GM12874 (cell line): ENCODE measurements at regions not wholly inside any gene's neighbourhood (a gene's known extent, or its start where the extent isn't known, plus 50 kb on each side); places are given as distances from the start of the nearest gene placed in this dataset.

ENCODE experiments used
- TF ChIP-seq, protein P1 (sequence below): IDR thresholded peaks from 2 replicates; pipeline ENCODE4 v1.5.1; 2011; ENCODE audit warnings: low read depth, mild to moderate bottlenecking, control low read depth, low read length, moderate library complexity; ENCODE audit not compliant: insufficient read depth

DNA sequence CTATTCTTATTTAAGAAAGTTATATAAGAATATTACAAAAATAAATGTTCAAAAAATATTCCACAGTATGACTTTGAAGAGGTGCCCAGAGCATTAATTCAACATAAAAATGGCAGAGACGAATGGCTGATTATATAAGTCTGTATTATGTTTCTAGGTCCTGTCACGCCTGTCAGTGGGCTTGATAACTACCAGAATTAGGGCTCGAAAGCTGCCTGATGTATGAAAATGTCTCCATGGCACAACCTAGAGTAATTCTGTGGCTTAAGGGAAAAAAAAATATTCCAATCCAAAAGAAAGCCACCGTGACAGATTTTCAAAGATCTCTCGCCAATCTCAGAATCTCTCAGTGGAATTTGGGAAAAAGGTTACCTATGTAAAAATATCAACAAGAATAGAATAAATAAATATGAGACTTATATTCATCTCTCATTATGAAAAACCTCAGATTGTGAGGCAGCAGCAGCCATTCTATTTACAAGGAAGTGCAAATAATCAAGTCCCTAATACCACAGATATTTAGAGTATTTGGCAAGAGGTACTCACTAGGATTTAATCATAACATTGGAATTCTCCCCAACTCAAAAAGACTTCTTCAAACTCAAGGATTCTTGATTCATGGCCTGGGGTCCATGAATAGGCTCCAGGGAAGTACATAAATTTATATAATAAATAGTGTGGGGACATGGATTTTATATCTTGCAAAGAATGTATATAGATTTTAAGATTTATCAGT, 489.1 kb upstream of the INTU start:
- TF ChIP-seq, protein P1, sequence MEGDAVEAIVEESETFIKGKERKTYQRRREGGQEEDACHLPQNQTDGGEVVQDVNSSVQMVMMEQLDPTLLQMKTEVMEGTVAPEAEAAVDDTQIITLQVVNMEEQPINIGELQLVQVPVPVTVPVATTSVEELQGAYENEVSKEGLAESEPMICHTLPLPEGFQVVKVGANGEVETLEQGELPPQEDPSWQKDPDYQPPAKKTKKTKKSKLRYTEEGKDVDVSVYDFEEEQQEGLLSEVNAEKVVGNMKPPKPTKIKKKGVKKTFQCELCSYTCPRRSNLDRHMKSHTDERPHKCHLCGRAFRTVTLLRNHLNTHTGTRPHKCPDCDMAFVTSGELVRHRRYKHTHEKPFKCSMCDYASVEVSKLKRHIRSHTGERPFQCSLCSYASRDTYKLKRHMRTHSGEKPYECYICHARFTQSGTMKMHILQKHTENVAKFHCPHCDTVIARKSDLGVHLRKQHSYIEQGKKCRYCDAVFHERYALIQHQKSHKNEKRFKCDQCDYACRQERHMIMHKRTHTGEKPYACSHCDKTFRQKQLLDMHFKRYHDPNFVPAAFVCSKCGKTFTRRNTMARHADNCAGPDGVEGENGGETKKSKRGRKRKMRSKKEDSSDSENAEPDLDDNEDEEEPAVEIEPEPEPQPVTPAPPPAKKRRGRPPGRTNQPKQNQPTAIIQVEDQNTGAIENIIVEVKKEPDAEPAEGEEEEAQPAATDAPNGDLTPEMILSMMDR = no peak

DNA sequence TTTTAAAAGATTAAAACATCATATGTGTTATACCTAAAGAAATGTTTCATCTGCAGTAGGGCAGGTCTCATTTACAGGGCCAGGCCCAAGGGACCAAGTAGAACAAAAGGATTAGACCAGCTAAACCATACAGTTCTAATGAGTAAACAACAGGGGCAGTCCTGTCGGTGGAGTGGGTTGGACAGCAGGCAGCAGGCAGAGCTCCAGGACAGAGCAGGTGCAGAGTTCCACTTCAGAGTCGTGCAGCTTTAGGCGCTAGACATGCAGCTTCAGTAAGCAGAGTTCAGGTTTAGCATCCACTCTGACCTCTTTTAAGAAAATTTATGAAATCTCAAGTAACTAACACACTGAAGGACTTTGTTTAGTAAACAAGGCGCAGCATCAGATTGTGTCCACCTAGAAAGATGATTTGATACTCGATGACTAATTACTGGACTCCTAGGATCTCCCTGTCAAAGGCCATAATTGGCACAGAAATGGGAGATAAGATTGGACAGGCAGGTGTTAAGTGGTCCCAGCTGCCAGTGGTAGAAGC, 487.7 kb upstream of the INTU start:
- TF ChIP-seq, protein P1 = no peak

DNA sequence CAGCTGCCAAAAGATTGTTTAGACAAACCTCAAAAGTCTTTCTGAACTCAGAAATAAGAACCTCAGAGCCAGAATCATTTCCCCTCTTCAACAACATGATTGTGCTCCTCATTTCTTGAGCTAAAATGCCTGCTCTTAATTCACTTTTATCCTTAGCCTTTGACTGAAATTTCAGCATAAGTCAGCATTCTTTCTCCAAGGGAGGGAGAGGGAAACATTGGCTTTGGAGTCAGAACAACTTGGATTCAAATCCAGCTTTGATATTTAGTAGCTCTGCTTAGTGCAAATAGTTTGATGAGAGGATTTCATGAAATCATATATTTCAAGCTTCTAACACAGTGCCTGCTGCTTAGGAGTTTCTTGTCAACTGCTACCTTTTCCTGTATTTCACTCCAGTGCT, 484.6 kb upstream of the INTU start:
- TF ChIP-seq, protein P1 = no peak

DNA sequence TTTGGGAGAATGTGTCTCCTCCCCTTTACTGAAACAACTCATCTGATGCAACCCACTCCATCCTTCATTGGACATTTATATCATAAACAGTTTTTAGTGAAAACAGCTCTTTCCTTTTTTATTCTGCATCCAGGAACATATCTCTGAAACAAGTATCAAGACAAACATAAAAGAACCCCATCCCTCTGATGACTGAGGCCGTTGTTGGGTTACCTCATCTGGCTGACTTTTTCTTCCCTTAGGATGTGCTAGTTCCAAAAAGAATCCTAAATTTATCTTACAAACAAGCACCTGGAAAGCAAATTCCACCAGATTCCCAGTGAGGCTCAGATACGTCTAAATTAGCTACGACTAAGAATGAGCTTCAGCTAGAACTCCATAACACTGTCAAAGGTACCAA, 483.7 kb upstream of the INTU start:
- TF ChIP-seq, protein P1 = no peak

DNA sequence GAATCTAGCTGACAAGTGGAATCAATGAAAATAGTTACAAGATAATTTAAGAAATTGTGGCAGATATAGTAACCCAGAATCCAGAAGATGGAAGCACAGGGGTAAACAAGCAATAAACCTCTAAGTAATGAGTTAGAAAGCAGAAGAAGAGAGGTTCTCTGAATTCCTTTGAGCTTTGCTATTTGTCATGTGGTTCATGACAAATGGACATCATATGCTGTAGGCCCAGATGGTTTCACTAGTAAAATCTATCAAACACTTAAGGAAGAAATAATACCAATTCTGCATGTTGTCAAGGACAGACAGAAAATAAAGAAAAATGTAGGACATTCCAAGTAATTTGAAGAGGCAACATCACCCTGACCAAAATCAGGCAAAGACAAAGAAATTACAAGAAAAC, 480.8 kb upstream of the INTU start:
- TF ChIP-seq, protein P1 = no peak

DNA sequence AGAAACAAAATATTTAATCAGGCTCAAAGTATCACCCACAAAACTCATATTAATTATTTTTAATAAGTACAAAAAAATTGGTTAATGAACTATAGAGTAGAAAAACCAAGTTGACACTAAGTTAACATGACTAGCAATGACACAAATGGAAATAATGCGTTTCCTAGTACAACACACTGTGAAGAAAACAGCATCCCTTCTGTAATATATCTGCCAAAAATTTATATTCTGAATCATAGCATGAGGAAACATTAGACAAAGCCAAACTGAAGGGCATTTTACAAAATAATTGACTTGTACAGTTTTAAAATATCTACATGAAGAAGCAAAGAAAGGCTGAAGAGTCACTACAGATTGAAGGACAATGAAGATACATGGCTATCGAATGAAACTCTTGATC, 477.6 kb upstream of the INTU start:
- TF ChIP-seq, protein P1 = no peak

DNA sequence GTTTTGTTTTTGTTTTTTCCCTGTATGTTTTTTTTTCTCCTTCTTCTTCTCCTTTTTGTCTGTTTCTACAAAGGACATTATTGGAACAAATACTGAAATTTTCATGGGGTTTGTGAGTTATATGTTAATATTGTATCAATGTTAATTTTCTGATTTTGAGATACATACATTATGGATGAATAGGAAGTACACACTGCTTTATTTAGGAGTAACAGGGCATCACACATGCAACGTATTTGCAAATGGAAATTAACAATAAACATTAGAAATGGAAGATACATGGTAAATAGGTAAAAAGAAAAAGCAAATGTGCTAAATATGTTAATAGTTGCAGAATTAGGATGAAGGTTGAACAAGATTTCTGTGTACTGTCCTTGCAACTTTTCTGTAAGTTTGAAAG, 477.2 kb upstream of the INTU start:
- TF ChIP-seq, protein P1 = no peak
